HG03066 (cell line): ENCODE measurements at regions not wholly inside any gene's neighbourhood (a gene's known extent, or its start where the extent isn't known, plus 50 kb on each side); places are given as distances from the start of the nearest gene placed in this dataset.
A peak's percentile ranks its signal among the peaks of the same experiment; 100 is the strongest.

ENCODE experiments used
- ATAC-seq: cut with Tn5 transposase; IDR thresholded peaks from one replicate; pipeline ENCODE4 v1.9.1; 2021; ENCODE audit warnings: low read depth; ENCODE audit not compliant: unreplicated experiment

- ATAC-seq: no peak
Observed at GRCh38 chrX:9339603-9340491, 125.0 kb upstream of the TBL1X start.

DNA sequence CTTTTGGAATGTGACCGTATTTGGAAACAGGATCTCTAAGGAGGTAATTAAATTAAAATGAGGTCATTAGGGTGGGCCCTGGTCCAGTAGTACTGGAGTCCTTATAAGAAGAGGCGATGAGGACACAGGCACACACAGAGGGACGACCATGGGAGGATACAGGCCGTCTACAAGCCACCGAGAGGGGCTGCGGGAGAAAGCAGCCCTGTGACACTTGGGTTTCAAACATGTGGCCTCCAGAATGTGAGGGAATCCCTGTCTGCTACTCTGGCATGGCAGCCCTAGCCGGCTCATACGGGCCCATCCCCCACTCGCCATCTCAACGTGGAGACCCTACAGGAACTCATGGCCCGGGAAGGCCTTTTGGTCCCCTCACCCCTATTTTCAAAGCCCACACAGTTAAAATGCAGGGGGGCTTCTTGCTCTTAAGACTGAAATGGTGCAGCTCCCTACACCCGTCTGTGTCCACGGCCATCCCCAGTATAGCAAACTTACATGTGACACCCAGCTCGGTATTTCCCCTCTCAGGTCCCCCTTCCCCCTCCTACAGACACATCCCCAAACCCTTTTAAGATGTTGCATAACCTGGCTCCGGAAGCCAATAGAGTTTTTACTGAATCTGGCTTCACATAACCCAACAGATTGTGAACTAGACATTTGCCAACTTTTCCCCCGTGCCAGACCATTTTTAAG is 124.1 kb upstream of the TBL1X start:
- peak; percentile 42 for ATAC-seq

DNA sequence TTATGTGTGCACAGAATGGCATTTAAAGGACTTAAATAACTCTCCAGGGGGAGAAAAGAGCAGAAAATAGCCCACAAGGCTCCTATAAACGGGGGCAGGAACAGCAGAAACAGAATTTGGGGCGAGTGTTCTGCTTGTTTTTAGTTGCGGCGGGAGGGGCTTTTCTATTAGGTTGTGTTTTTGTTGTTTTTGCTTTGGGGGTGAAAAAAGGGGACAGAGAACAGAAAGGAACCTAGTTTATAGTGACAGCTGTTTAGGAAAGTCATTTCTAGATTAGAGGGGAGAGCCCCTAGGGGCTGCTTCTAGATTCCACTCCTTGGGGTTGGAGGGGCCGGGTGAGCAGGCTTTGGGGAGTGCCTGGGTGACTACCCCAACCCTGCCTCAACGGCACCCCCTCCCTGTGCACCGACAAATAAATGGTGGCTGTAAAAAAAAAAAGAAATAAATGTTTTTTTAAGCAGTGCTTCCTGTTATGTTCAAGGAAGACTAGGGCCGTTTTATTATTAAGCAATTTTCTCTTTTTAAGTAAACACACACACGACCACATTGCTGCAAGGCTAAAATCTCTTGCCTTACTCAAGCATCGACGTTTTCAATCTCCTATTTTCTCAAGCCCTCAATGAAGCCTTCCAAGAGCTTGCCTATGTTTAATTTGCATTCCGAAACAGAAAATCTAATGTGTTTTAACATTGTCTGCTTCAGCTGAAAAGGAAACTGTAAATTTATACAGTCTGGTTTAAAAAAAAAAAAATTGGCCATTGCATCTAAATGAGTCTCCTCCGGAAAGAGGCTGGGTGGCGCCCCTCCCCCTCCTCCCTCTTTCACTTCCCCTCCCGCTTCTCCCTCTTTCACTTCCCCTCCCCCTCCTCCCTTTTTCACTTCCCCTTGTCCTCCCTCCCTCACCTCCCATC is 123.3 kb upstream of the TBL1X start:
- ATAC-seq: peak; percentile 77

- no peak for ATAC-seq
Observed at GRCh38 chrX:9342561-9343051, 122.3 kb upstream of the TBL1X start.

DNA sequence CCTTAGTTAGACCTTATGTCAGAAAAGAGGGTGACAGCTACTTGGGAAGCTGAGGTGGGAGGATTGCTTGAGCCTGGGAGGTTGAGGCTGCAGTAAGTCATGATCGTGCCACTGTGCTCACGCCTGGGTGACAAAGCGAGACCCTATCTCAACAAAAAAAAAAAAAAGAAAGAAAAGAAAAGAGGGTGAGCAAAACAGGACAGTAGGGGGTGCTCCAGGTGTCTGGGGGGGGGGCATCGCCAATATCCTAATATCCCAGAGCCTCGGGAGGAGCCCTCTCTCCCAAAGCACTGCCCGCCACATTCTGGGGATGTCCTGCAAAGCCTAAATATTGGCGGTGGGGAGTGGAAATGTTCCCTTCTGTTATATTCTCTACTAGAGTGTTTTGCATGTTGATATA is 120.9 kb upstream of the TBL1X start:
- no peak for ATAC-seq

GRCh38 chrX:9345957-9346356 is 118.9 kb upstream of the TBL1X start:
- no peak for ATAC-seq

DNA sequence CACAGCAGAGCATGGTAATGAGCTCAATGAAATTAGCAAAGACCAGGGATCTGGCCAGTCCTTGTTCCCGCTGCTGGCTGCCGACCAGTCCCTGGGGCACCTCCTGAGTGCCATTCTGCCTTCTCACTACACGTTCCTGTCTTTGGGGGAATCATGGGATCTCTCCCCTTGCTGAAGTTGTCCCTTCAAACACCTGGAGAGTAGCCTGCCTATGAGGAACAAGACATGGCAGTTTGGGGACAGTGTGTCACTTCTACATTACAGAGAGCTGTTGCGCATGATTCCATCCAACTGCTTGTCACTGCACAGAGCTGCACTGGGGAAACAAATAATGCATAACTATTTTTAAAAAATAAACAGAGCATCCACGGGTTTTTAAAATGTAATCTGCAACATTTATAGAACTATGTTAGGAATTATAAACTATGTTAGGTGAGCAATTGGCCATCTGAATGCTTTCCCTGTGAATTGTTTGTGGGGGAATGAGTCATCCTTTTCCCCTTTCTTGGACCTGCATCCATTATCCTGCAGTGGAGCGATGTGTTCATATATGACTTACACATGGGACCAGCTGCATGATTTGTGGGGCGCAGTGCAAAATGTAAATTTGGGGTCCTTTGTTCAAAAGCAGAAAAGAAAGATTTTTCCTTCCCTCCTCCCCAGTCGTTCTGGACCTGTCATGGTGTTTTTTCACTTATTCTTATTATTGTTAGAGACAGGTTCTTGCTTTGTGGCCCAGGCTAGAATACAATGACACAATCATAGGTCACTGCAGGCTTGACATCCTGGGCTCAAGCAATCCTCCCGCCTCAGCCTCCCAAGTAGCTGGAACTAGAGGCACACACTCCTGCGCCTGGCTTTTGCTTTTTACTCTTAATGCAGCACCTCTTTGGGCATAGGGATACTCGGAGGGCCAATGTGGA is 115.0 kb upstream of the TBL1X start:
- ATAC-seq: no peak

DNA sequence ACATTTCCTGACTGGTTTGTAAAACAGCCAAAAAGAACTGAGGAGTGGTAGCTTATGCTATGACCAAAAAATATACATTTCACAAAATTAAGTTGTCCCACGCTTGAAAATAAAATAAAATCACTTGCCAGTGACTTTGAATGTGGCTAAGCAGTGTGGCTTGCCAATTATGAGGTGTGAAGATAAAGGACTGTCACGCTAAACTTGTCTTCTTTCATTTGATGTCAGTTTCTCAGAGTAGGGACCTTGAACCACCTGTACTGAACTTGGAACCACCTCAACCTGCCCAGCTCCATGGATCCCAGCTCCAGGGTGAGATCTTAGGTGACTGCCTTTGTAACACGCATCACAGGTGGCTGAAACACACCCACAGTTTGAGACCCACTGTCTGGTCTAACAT is 113.7 kb upstream of the TBL1X start:
- no peak for ATAC-seq

- peak; percentile 61 for ATAC-seq
Observed at GRCh38 chrX:9352243-9352642, 112.6 kb upstream of the TBL1X start.

- ATAC-seq: peak; percentile 71
Observed at GRCh38 chrX:9352694-9353411, 112.0 kb upstream of the TBL1X start.

DNA sequence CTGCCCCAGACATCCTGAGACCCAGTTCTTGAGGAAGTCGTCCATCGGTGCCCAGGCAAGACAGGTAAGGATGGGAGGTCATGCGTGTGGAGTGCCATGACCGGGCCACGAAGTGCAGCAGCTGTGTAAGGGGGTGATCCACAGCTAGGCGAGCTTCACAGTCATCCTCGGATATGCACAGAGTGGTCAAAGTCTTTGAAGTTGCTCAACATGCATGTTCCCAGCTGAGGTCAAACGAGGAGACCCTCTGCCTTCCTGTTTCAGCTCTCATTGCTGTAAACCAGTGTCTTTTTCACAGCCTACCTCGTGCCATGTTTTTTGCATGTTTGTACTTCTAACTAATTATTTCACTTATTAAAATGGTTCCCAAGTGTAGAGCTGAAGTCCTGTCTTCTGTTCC is 109.9 kb upstream of the TBL1X start:
- no peak for ATAC-seq

DNA sequence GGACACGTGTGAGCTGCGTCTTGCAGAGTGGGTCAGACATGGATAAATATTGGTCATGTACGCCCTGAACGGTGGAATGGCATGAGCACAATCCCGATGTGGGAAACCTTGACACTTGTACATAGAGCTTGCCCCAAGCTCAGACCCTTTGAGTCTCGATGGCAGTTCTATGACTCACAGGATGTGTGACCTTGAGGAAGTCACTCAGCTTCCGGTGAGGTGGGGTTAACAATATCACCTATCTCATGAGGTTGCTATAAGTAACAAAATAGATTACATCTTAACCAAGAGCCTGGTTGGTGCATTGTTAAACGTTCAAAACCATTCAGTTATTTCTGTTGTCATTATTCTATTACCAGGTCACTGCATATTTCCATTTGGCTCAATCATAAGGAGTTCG is 109.1 kb upstream of the TBL1X start:
- ATAC-seq: no peak

GRCh38 chrX:9356846-9357245 is 108.0 kb upstream of the TBL1X start:
- no peak for ATAC-seq

DNA sequence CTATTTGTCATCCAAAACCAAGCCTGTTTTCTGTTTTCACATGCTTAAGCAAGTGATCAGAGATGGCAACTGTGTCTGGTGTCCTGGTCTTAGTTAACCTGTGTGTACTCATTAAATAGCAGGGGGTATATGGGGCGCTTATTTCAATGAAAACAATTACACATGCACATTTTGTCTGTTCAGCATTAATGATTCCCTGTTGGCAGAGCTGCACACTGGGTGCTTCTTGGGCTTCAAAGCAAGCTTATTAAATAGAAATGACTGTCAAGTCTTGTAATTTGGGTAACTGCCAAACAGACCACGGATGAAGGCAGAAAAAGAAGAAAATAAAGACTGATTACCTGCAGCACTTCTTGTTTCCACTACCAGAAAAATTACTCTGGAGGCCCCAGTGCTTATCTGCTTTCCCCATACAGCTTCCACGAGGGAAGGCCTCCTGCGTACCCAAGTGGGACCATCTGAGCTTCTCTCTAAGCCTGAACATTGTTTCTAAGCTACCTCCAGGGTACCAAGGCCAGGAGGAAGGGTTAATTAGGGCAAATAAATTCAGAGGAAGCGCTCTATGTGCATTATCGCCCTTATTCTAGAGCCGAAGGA is 107.2 kb upstream of the TBL1X start:
- no peak for ATAC-seq

DNA sequence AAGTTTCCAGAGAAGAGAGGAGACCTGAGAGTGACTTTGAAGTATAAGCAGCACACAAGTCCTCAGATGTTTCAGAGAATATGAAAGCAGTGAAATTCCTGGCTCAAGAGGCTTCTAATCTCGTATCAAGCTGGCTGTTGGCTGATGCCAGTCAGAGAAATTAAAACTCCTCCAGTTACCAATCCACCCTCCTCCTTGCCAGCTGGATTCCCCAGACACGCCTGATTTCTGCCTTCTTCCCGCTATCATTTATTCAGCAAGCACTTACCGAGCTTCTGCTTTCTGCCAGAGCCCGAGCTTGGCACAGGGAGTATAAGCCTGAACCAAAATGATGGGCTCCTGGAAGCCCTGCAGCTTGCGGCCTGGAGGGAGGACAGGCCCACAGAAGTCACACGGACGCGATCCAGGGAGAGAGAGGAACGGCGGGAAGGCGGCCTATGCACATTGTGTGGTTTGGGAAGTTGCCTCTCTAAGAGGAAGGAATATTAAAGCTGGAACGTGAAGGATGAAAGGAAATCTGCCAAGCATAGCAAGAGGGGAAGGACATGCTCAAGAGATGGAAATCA is 102.4 kb upstream of the TBL1X start:
- no peak for ATAC-seq

GRCh38 chrX:9367421-9367820 is 97.4 kb upstream of the TBL1X start:
- no peak for ATAC-seq

DNA sequence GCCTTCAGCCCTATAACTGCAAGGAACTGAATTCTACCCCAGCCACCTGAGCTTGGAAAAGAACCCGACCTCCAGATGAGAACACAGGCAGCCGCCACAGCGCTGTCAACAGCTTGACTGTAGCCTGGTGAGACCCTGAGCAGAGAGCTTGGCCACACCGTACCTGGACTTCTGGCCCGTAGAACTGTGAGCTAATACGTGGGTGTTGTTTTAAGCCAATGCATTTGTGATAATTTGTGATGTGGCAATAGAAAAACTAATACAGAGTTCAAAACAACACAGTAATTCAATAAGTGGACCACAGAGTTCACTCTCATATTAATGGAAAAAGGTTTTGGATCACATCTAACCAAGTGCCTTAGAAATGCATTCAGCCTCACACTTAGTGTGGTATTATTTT is 96.6 kb upstream of the TBL1X start:
- no peak for ATAC-seq

DNA sequence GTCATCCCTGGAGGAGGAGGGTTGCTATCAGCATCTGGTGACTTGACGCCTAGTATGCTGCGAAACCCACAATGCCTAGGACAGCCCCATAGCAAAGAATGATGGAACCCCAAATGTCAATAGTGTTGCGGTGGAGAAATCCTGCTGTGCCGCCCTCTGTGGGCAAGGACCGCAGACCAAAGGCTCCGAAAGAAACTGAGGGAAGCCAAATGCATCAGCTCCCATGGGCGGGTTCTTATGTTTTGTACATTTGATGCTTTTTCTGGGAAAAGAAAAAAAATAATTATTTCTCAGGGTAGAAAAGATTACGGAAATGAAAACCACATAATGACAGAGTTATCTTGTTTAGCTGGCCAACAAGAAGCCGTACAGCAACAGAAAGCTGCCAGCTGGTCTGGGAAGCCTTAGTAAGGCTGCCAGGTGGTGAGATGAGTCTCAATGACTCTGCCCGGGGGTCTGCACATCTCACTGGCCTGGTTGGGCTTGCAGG is 95.0 kb upstream of the TBL1X start:
- no peak for ATAC-seq
